Fibroblast of the aortic adventitia (primary cell): ENCODE measurements at regions not wholly inside any gene's neighbourhood (a gene's known extent, or its start where the extent isn't known, plus 50 kb on each side); places are given as distances from the start of the nearest gene placed in this dataset.

Experiments
- DNase-seq: peaks from one replicate; pipeline ENCODE4 v3.0.0-alpha.2; 2010; ENCODE audit warnings: low read depth
- H3K4me3 ChIP-seq: 2 replicates; pipeline ENCODE4 v1.5.1; 2011; ENCODE audit warnings: low read depth, mild to moderate bottlenecking, control low read depth, low read length, moderate library complexity
- TF ChIP-seq, protein P1 (sequence below): IDR thresholded peaks from 2 replicates; pipeline ENCODE4 v1.5.1; 2011; ENCODE audit warnings: mild to moderate bottlenecking, low read length, control low read depth, inconsistent platforms; ENCODE audit not compliant: insufficient read depth

- TF ChIP-seq, protein P1, sequence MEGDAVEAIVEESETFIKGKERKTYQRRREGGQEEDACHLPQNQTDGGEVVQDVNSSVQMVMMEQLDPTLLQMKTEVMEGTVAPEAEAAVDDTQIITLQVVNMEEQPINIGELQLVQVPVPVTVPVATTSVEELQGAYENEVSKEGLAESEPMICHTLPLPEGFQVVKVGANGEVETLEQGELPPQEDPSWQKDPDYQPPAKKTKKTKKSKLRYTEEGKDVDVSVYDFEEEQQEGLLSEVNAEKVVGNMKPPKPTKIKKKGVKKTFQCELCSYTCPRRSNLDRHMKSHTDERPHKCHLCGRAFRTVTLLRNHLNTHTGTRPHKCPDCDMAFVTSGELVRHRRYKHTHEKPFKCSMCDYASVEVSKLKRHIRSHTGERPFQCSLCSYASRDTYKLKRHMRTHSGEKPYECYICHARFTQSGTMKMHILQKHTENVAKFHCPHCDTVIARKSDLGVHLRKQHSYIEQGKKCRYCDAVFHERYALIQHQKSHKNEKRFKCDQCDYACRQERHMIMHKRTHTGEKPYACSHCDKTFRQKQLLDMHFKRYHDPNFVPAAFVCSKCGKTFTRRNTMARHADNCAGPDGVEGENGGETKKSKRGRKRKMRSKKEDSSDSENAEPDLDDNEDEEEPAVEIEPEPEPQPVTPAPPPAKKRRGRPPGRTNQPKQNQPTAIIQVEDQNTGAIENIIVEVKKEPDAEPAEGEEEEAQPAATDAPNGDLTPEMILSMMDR = no peak
- H3K4me3 ChIP-seq = no peak overlapping the region
- no peak for DNase-seq
These were observed 1116.6 kb downstream of the BRD1 start for GRCh38 chr22:48711031-48711431.

DNA sequence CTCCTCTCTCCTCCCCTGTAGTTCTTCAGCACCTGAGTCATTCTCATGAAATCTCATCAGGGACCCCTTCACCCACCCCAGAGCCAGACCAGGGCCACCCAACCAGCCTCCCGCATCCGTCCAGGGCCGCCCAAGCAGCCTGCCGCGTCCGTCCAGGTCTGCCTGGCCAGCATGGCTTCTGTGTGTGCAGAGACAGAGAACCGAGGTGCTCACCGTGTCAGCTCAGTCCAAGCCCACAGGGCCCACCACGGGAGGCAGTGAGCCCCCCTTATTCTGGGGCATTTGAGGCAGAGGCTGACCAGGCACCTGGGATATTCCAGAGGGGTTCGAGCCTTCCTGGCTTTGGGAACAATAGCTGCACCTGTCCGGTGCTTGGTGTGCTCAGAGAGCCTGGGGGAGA, 1117.3 kb downstream of the BRD1 start:
- no peak overlapping the region for H3K4me3 ChIP-seq
- TF ChIP-seq, protein P1 = no peak
- DNase-seq = no peak

DNA sequence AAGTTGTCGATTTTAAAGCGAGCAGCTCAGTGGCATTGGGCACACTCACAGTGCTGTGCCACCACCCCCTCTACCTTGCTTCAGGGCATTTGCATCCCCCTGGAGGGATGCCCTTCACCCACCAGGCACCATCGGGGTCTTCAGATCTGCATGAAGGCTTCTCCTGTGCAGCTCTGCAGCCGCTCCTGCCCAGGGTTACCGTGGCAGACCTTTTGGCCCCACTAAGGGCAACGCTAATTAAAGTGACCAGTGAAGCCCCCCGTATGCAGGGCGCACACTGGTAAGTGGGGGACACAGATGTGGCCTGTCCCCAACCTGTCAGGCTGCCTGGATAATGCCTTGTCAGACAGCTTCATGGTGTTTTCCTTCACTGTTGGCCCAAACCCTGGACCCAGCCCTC, 1117.7 kb downstream of the BRD1 start:
- TF ChIP-seq, protein P1 = no peak
- H3K4me3 ChIP-seq = no peak overlapping the region
- no peak for DNase-seq

DNA sequence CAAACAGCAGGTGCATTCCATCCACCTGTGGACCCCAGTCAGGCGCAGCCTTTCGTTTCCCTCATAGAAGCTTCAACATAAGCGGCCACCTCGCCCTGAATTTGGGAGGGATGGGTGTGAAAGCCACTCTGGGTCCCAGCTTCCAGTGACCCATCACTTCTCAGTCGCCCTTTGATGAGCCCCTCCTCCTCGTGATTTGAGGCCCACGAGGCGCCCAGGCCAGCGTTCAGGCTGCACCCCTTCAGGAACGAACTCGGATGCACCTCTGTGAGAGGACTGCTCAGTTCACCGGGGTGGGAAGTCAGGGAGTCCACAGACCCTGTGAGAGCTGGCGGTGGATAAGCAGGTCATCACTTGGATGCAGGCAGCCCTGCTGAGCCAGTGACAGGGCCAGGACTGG, 1118.2 kb downstream of the BRD1 start:
- TF ChIP-seq, protein P1 = no peak
- no peak for DNase-seq

DNA sequence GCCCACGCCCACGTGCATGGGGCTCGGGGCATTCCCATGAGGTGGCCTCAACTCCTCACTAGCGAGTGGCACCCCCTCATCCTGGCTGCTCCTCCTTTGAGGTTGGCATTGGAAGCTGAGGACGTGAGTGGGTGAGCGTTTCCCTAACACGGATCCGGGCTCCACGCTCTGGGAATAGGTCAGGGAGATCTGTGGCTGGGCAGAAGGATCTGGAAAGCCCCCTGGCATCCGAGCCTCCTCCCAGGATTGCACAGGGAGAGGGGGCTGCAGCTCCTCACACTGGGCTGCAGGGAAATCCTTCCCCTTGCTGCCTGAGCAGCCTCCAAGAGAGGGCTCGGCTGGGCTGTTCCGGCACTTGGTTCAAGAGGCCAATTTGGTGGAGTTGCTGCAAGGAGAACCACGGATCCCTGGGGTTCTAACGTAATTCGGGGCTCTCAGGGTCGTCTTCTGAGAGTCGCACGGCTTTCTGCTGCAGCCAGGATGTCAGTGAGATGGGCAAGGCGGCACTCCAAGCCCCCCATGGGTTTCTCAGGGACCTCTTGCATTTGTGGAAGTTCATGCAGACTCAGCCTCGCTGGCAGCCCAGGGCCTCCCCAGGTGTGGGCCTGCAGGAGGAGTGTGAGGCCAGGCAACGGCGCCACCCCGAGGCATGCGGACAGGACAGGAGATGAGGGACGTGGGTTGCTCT, 1119.0 kb downstream of the BRD1 start:
- no peak for DNase-seq

More for the DNA sequence above, 1118.2 kb downstream of the BRD1 start:
- H3K4me3 ChIP-seq = no peak overlapping the region

GRCh38 chr22:48707763-48708557, 1119.7 kb downstream of the BRD1 start:
- no peak for DNase-seq
- no peak overlapping the region for H3K4me3 ChIP-seq
- TF ChIP-seq, protein P1 = no peak

More for the DNA sequence above, 1119.0 kb downstream of the BRD1 start:
- TF ChIP-seq, protein P1 = no peak
- no peak overlapping the region for H3K4me3 ChIP-seq
